HG03097 (cell line): ENCODE measurements at regions not wholly inside any gene's neighbourhood (a gene's known extent, or its start where the extent isn't known, plus 50 kb on each side); places are given as distances from the start of the nearest gene placed in this dataset.
"Not testable (repeated sequence)": the region's sequence is repeated elsewhere in the genome, so short reads cannot be mapped to it uniquely, and the experiment has no call there.

Experiments used
- ATAC-seq: cut with Tn5 transposase; IDR thresholded peaks from one replicate; pipeline ENCODE4 v1.9.1; 2021; ENCODE audit not compliant: unreplicated experiment, low FRiP score

- ATAC-seq, result no peak
Measured at GRCh38 chr15:35691891-35692867, 146.2 kb upstream of the DPH6 start.

- ATAC-seq, result no peak
Measured at GRCh38 chr15:35693286-35693685, 147.3 kb upstream of the DPH6 start.

- no peak for ATAC-seq
Measured at GRCh38 chr15:35693886-35694285, 147.9 kb upstream of the DPH6 start.

DNA sequence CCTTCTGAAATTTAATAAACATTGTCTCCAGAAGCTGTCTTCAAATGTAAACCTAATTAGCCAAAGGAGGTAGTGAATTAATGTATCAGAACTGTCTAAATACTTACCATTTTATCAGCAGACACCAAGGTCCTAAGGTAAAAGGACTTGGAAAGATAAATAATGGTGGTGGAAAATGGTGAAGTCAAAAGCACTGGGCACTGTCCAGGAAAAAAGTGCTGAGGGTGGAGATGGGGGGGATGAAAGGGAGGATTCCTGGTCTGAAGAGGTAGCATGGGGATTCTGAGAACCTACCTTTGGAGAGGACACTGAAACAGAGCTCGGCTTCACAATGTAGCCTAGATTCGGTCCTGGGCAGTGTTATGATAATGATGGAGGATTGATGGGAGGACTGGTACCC is 149.0 kb upstream of the DPH6 start:
- no peak for ATAC-seq

GRCh38 chr15:35696767-35697231 is 150.8 kb upstream of the DPH6 start:
- ATAC-seq, result no peak

- ATAC-seq, result no peak
Measured at GRCh38 chr15:35697549-35698299, 151.8 kb upstream of the DPH6 start.

GRCh38 chr15:35698331-35698730 is 152.4 kb upstream of the DPH6 start:
- no peak for ATAC-seq

GRCh38 chr15:35698966-35699575 is 153.1 kb upstream of the DPH6 start:
- no peak for ATAC-seq

DNA sequence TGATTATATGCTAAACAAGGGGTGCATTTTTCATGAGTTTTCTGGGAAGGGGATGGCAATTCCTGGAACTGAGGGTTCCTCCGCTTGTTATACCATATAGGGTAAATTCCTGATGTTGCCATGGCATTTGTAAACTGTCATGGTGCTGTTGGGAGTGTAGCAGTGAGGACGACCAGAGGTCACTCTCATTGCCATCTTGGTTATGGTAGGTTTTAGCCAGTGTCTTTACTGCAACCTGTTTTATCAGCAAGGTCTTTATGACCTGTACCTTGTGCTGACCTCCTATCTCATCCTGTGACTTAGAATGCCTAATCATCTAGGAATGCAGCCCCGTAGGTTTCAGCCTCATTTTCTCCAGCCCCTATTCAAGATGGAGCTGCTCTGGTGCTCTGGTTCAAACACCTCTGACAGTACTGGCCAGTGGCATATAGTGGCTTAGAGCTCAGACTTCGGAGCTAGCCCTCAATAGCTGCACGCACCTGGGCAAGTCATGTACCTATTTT is 154.2 kb upstream of the DPH6 start:
- not testable (repeated sequence) for ATAC-seq

DNA sequence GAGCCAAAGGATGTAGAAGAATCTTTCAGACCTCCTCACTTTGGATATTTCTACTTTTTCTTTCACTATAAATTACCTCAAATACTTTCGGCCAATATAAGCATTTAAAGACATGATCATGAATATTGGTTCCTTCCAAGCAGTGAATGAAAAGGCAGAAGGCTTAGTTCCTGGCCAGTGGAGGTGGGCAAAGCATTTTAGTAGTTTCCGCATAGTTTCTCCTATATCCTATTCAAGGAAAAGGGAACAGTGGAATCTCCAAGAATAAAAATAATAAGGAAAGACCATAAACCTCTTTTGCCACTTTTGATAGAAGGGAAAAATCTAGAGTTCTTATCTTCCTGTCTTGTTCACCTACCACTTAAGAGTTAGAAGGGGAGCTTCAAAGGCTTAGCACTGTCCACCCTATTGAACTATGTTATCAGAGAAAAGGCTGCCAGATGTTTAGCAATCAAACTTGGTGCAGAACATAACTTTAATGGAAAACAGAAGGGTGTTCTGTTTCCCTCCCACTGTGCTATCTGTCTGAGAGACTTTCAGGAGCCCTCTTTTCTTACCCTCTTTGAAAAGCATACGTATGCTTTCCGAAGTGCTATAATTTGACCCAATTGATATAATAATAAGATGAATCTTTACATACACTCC is 155.6 kb upstream of the DPH6 start:
- ATAC-seq, result no peak

GRCh38 chr15:35702946-35703495 is 157.1 kb upstream of the DPH6 start:
- no peak for ATAC-seq

GRCh38 chr15:35705030-35705883 is 159.3 kb upstream of the DPH6 start:
- ATAC-seq, result no peak

DNA sequence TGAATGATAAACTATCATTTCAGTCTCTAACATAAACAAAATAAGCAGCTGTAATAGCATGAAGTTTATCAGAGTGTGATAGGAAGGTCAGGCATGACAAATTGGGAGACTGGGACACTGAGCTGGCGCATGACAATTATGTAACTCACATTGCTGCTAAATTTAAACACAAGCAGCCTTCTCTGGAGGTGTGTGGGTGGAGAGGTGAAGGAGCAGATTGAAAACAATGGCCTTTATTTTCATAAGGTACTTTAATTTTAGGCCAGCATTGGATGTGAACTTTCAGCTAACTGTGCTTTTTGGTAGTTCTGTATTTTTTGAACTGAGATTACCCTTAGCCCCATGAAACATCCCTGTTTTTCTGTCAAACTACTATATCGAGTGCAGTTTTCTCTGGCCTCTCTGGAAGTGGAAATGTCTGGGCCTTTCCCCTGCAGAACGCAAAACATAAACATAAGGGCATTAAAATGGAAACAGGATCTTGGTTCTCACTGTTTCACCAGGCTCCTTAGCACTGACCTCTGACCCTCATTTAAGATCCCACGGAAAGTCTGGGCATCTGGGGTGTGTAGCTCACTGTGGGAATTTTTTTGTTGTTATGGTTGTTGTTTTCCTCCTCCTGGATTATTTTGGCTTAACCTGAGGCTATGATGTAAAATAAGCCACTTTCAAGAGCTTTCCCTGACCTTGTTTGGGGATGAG is 160.1 kb upstream of the DPH6 start:
- no peak for ATAC-seq

DNA sequence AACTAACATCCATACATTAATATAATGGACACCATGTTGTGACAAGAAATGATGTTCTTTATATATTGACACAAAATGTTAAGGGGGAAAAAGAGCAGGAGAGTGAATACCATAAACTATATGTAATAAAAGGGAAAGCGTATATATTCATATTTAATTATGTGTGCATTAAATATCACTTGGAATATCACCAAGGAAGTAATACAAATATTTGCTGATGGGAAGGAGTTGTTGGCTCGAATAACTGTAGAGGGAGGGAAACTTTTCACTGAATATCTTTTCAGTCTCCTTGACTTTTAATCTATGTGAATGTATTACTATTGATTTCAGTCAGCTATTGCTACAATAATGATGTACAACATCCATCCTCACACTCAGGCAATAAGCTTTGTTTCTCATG is 167.0 kb upstream of the DPH6 start:
- ATAC-seq, result no peak

DNA sequence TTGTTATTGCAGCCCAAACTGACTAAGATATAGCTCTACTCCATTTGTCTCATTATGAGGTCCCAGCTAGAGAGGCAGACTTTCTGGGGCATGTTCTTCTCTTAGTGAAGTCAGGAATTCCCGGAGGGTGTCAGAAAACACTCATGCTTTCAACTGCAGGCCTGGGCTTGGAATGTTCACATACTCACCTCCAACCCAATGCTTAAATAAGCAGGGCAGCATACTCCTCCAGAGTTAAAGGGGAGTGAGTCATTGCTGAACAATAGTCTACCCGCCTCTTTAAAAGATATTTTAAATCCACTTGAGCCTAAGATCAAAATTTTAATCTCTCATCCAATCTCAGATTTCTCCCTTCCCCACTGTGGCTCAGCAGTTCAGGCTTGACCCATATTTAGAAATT is 167.8 kb upstream of the DPH6 start:
- no peak for ATAC-seq

GRCh38 chr15:35717721-35718120 is 171.8 kb upstream of the DPH6 start:
- no peak for ATAC-seq

DNA sequence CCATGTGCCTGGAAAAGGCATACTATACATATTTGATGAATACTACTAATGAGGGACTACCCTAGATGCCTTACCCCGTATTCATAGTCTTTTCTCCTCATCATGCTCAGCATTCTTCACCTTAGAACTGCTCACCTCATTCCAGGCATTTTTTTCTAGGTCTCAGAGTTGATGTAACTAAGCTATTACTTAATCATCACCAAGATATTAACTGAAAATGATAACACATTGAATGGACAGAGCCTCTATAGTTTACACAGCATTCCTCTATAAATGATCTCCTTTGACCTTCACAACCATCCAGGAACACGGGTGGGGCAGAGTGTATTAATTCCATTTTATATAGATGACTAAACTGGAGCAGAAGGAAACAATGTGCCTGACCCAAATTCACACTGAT is 174.1 kb upstream of the DPH6 start:
- no peak for ATAC-seq

- no peak for ATAC-seq
Measured at GRCh38 chr15:35720984-35721383, 175.0 kb upstream of the DPH6 start.

DNA sequence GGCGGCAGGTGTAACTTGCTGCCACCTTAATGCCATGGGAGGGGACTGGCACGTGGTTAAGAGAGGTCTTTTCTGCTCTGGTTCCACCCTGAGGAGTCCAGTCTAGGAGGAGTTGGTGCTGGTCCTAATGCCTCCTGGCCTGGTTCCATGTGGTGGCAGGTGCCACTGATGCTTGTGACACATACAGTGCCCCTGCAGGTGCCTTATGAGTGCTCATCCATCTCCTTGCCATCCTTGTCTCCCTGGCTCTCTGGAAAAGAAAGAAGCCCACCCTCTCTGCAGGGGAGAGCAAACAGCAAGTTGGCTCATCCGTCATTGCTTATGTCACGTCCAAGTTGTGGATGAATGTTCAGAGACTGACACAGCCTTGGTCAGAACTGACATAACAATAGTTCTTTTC is 175.8 kb upstream of the DPH6 start:
- ATAC-seq, result no peak
